ENCODE measurements at regions not wholly inside any gene's neighbourhood (a gene's known extent, or its start where the extent isn't known, plus 50 kb on each side); places are given as distances from the start of the nearest gene placed in this dataset.

GRCh38 chr3:127431066-127431465 lies 143.2 kb upstream of the PRR20G start:
- DNase-seq: no peak
- WGBS, 2 donors: 50 to 57% methylated on average over 6 of the region's 6 CpGs
- intact Hi-C loops (cut with DNase I): no loop called here
- H3K4me1 ChIP-seq: peaks cover 4 to 7% (median 4%) of the 10 kb centered on the region in 3 donors
- H3K9me3 ChIP-seq: no peaks in the 10 kb centered on the region
- H3K27me3 ChIP-seq: peaks cover 0 to 60% (median 5%) of the 10 kb centered on the region in 4 donors
- H3K27ac ChIP-seq: no peak overlapping the region
- TF ChIP-seq CTCF (IDR thresholded peaks at IDR 0.05) (no peak), POLR2A (IDR thresholded peaks at IDR 0.05) (no peak)
- H3K36me3 ChIP-seq: no peaks in the 10 kb centered on the region
- H3K4me3 ChIP-seq: no peak overlapping the region

GRCh38 chr3:127428344-127428997 lies 140.6 kb upstream of the PRR20G start:
- Histone ChIP-seq H3K27me3 (peaks cover 0 to 81% (median 5%) of the 10 kb centered on the region in 4 donors), H3K27ac (no peak overlapping the region), H3K9me3 (no peaks in the 10 kb centered on the region), H3K4me1 (peaks cover 4 to 7% (median 4%) of the 10 kb centered on the region in 3 donors), H3K4me3 (no peak overlapping the region), H3K36me3 (no peaks in the 10 kb centered on the region)
- 52 to 83% methylated on average over 2 of the region's 2 CpGs for WGBS, 2 donors
- no peak for DNase-seq
- no peak for TF ChIP-seq POLR2A (IDR thresholded peaks at IDR 0.05)
- TF ChIP-seq CTCF (IDR thresholded peaks at IDR 0.05): no peak
- intact Hi-C loops (cut with DNase I): no loop called here

- intact Hi-C loops (cut with DNase I): no loop called here
- Histone ChIP-seq H3K4me1 (peaks cover 4 to 7% (median 4%) of the 10 kb centered on the region in 3 donors), H3K9me3 (no peaks in the 10 kb centered on the region), H3K4me3 (no peak overlapping the region), H3K36me3 (no peaks in the 10 kb centered on the region), H3K27ac (no peak overlapping the region), H3K27me3 (peaks cover 0 to 84% (median 5%) of the 10 kb centered on the region in 4 donors)
- DNase-seq: no peak
- no peak for TF ChIP-seq CTCF (IDR thresholded peaks at IDR 0.05)
- no peak for TF ChIP-seq POLR2A (IDR thresholded peaks at IDR 0.05)
- WGBS, 2 donors: 56% methylated on average over 4 to 6 of the region's 8 CpGs
Measured at GRCh38 chr3:127427666-127428065, 139.8 kb upstream of the PRR20G start.

- H3K27me3 ChIP-seq: peaks cover 0 to 89% (median 5%) of the 10 kb centered on the region in 4 donors
- TF ChIP-seq CTCF (IDR thresholded peaks at IDR 0.05) (no peak), POLR2A (IDR thresholded peaks at IDR 0.05) (no peak)
- peaks cover 4 to 7% (median 4%) of the 10 kb centered on the region in 3 donors for H3K4me1 ChIP-seq
- no peak for DNase-seq
- no peak overlapping the region for H3K27ac ChIP-seq
- H3K4me3 ChIP-seq: no peak overlapping the region
- intact Hi-C loops (cut with DNase I): no loop called here
- H3K36me3 ChIP-seq: no peaks in the 10 kb centered on the region
- 42 to 74% methylated on average over 5 to 6 of the region's 6 CpGs for WGBS, 2 donors
- no peaks in the 10 kb centered on the region for H3K9me3 ChIP-seq
Measured at GRCh38 chr3:127427156-127427555, 139.3 kb upstream of the PRR20G start.

GRCh38 chr3:127426444-127427153 lies 138.8 kb upstream of the PRR20G start:
- no peaks in the 10 kb centered on the region for H3K9me3 ChIP-seq
- intact Hi-C loops (cut with DNase I): no loop called here
- H3K4me3 ChIP-seq: no peak overlapping the region
- TF ChIP-seq CTCF (IDR thresholded peaks at IDR 0.05) (no peak), POLR2A (IDR thresholded peaks at IDR 0.05) (no peak)
- no peak for DNase-seq
- H3K27ac ChIP-seq: no peak overlapping the region
- H3K4me1 ChIP-seq: peaks cover 4 to 7% (median 4%) of the 10 kb centered on the region in 3 donors
- WGBS, 2 donors: 24 to 34% methylated on average over 7 to 11 of the region's 18 CpGs
- H3K27me3 ChIP-seq: peaks cover 0 to 89% (median 3%) of the 10 kb centered on the region in 4 donors
- H3K36me3 ChIP-seq: no peaks in the 10 kb centered on the region

Measured in esophagus squamous epithelium (tissue), 5 donors.